ELR (cell line): ENCODE measurements at regions not wholly inside any gene's neighbourhood (a gene's known extent, or its start where the extent isn't known, plus 50 kb on each side); places are given as distances from the start of the nearest gene placed in this dataset.
A peak's percentile ranks its signal among the peaks of the same experiment; 100 is the strongest.
"Not testable (repeated sequence)": the region's sequence is repeated elsewhere in the genome, so short reads cannot be mapped to it uniquely, and the experiment has no call there.

ENCODE experiments used
- DNase-seq: peaks from one replicate; pipeline ENCODE4 v3.0.0-alpha.2; 2015; ENCODE audit warnings: low read depth

- DNase-seq, result no peak
Observed at GRCh38 chr9:129561594-129562281, 59.2 kb downstream of the C9orf50 start.

GRCh38 chr9:129560881-129561306 is 60.0 kb downstream of the C9orf50 start:
- no peak for DNase-seq

GRCh38 chr9:129559506-129559881 is 61.4 kb downstream of the C9orf50 start:
- DNase-seq, result no peak

GRCh38 chr9:129558551-129559505 is 62.1 kb downstream of the C9orf50 start:
- no peak for DNase-seq

- DNase-seq, result no peak
Observed at GRCh38 chr9:129558063-129558550, 62.8 kb downstream of the C9orf50 start.

GRCh38 chr9:129557192-129558036 is 63.5 kb downstream of the C9orf50 start:
- peak; percentile 57 for DNase-seq

- no peak for DNase-seq
Observed at GRCh38 chr9:129556491-129557191, 64.3 kb downstream of the C9orf50 start.

GRCh38 chr9:129555512-129556215 is 65.2 kb downstream of the C9orf50 start:
- no peak for DNase-seq

GRCh38 chr9:129554649-129555048 is 66.3 kb downstream of the C9orf50 start:
- DNase-seq, result no peak

- DNase-seq, result no peak
Observed at GRCh38 chr9:129553277-129553676, 67.6 kb downstream of the C9orf50 start.

- no peak for DNase-seq
Observed at GRCh38 chr9:129552064-129552463, 68.8 kb downstream of the C9orf50 start.

- DNase-seq, result no peak
Observed at GRCh38 chr9:129551393-129551973, 69.4 kb downstream of the C9orf50 start.

- DNase-seq, result not testable (repeated sequence)
Observed at GRCh38 chr9:129550977-129551376, 69.9 kb downstream of the C9orf50 start.

GRCh38 chr9:129550199-129550839 is 70.6 kb downstream of the C9orf50 start:
- DNase-seq, result peak; percentile 64

GRCh38 chr9:129549684-129550083 is 71.2 kb downstream of the C9orf50 start:
- peak; percentile 36 for DNase-seq

GRCh38 chr9:129549139-129549538 is 71.8 kb downstream of the C9orf50 start:
- no peak for DNase-seq

- no peak for DNase-seq
Observed at GRCh38 chr9:129548571-129549135, 72.2 kb downstream of the C9orf50 start.

- no peak for DNase-seq
Observed at GRCh38 chr9:129547869-129548570, 72.9 kb downstream of the C9orf50 start.

- DNase-seq, result no peak
Observed at GRCh38 chr9:129547063-129547462, 73.8 kb downstream of the C9orf50 start.
